Activated CD8-positive, alpha-beta T cell treated with anti-CD3 and anti-CD28 coated beads, Interleukin-2, amount 10 ng/mL, durations not matched to agents 7 days and 5 days (primary cell): ENCODE measurements at regions not wholly inside any gene's neighbourhood (a gene's known extent, or its start where the extent isn't known, plus 50 kb on each side); places are given as distances from the start of the nearest gene placed in this dataset.

ENCODE experiments used
- ATAC-seq: fragments of 150-1000 bp; cut with Tn5 transposase; one replicate; pipeline ENCODE4 v1.10.0; 2021; ENCODE audit warnings: moderate library complexity
- CTCF ChIA-PET: fragments of 350-600 bp; sonication (Branson Sonifier 250); formaldehyde crosslinking; loops from one replicate; lab custom pipeline; 2021; ENCODE audit warnings: antibody characterized with exemption; lab: Charles Lee
- POLR2A ChIA-PET: fragments of 350-600 bp; sonication (Branson Sonifier 250); formaldehyde crosslinking; loops from one replicate; lab custom pipeline; 2021; ENCODE audit warnings: antibody characterized with exemption; lab: Charles Lee
- DNase-seq: peaks from one replicate; pipeline ENCODE4 v3.0.0-alpha.2; 2020
- H3K27ac Mint-ChIP-seq: one replicate; pipeline ENCODE4 v1.8.0; 2021; ENCODE audit warnings: mild to moderate bottlenecking, mixed read lengths
- H3K27me3 Mint-ChIP-seq: one replicate; pipeline ENCODE4 v1.8.0; 2021; ENCODE audit warnings: low read depth, mixed read lengths
- H3K36me3 Mint-ChIP-seq: one replicate; pipeline ENCODE4 v1.8.0; 2021; ENCODE audit warnings: low read depth, mixed read lengths
- H3K4me1 Mint-ChIP-seq: one replicate; pipeline ENCODE4 v1.8.0; 2021; ENCODE audit warnings: low read depth, mixed read lengths
- H3K4me3 Mint-ChIP-seq: one replicate; pipeline ENCODE4 v1.8.0; 2021; ENCODE audit warnings: mild to moderate bottlenecking, mixed read lengths
- H3K9me3 Mint-ChIP-seq: one replicate; pipeline ENCODE4 v1.8.0; 2022; ENCODE audit warnings: mixed read lengths; ENCODE audit not compliant: insufficient read depth

DNA sequence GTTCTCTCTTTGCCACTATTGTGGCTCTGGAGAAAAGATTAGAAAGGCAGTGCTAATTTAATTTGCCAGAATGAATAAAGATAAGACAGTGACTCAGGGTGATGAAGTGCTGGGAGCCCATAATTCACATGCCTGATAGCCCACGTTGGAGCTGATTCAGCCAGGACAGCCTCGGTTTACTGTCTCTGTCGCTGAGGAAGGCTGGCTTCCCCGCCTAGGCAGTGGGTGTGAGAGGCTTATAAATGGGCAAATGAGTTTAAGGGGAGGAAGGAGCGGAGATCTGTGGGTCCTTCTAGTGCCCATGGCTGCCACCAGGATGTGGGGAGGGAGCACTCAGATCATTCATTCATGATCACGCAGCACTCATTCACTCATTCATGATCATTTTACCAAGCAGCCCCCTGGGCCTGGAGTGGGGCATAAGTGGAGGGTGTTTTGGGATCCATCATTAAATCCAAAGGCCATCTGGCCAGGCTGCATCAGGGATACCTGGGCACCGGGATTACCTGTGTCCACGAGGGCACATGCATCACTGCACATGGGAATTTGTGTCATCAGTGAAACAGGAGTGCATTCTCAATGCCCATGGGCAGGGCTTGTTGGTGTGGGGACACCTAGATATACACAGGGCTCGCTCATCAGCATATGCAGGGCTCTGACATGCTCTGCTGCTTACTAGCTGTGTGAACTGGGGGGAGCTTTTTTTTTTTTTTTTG lies 315.4 kb downstream of the MATN1 start:
- CTCF ChIA-PET = interaction anchor here (0.8 to 1.0 kb wide), 2 partner anchors 8 to 590 kb away, joined by 3 read pairs; no protein-coding TSS in a partner anchor
- POLR2A ChIA-PET = no interaction called here
- H3K27me3 Mint-ChIP-seq = peaks cover 6% of the 10 kb centered on the region

DNA sequence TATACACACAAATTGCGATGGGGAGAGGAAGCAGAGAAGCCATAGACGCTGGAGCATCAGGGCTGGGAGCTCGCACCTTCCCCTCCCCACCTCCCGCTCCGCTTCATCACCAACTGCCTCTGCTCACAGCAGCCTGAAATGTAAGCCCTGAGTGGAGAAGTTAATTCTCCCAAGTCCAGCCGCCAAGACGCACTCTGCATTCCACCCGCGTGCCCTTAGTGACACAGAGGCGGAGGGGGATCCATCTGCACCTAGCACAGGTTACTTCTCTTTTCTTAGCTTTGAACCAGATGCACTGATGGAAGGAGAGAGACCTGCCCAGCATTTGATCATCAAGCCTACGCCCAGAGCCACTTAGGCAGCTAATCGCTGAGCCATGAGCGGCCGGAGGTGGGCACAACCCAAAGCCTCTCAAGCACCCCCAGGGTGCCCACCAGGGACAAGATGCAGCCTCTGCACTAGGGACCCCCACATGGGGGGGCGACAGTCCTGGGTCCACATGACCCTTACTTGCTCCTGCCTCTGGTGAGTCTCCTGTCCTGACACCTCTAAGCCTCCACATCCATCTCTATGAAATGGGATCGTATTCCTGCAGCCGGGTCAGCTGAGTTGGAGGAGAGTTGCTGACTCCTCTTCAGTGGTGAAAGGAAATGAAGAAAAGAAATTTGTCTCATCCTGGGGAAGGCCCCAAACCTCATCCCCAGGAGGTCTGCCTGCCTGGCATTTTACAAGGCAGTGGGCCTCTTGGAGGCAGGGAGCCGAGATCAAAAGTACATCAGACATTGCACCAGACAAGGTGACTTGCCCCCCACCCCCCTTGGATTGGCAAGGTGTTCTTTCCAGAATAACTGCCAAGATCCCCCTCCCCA lies 316.2 kb downstream of the MATN1 start:
- Mint-ChIP-seq H3K9me3 (no peaks in the 10 kb centered on the region), H3K4me1 (no peaks in the 10 kb centered on the region), H3K27ac (no peak overlapping the region), H3K27me3 (peaks cover 6% of the 10 kb centered on the region), H3K4me3 (no peak overlapping the region), H3K36me3 (no peaks in the 10 kb centered on the region)
- CTCF ChIA-PET = no interaction called here
- DNase-seq (peak; percentile 16), ATAC-seq (no peak)
- POLR2A ChIA-PET = no interaction called here

More for the DNA sequence above, 315.4 kb downstream of the MATN1 start:
- no peak for ATAC-seq
- Mint-ChIP-seq H3K27ac (no peak overlapping the region), H3K9me3 (no peaks in the 10 kb centered on the region), H3K36me3 (no peaks in the 10 kb centered on the region), H3K4me3 (no peak overlapping the region), H3K4me1 (no peaks in the 10 kb centered on the region)
- DNase-seq = peak; percentile 13

DNA sequence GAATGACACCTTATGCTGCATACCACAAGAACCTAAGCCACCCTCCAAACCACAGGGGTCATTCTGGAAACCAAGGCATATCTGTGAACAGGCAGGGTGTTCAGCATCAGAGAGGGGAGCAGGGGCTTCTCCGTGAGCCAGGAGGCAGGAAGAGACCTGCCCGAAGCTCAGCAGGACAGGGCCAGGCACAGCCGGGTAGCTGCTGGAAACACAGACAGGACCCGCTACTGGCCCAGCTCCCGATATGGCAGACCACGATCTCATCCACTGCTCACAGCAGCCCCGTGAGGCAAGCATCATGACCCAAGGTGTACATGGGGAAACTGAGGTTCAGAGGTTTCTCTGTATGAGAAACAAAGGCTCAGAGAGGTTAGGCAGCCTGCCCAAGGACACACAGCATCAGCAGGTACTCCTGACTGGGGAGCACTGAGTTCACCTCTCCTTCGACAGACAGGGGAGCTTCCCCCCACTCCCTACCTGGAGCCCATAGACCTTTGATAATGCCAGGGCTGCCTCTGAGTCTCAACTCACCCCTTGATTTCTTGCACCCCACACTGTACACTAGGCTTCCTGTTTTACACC lies 317.7 kb downstream of the MATN1 start:
- no peaks in the 10 kb centered on the region for H3K4me1 Mint-ChIP-seq
- peaks cover 6% of the 10 kb centered on the region for H3K27me3 Mint-ChIP-seq
- ChIA-PET CTCF (no interaction called here), POLR2A (no interaction called here)
- ATAC-seq (no peak), DNase-seq (no peak)
- no peak overlapping the region for H3K27ac Mint-ChIP-seq
- no peaks in the 10 kb centered on the region for H3K9me3 Mint-ChIP-seq
- no peaks in the 10 kb centered on the region for H3K36me3 Mint-ChIP-seq
- H3K4me3 Mint-ChIP-seq = no peak overlapping the region

DNA sequence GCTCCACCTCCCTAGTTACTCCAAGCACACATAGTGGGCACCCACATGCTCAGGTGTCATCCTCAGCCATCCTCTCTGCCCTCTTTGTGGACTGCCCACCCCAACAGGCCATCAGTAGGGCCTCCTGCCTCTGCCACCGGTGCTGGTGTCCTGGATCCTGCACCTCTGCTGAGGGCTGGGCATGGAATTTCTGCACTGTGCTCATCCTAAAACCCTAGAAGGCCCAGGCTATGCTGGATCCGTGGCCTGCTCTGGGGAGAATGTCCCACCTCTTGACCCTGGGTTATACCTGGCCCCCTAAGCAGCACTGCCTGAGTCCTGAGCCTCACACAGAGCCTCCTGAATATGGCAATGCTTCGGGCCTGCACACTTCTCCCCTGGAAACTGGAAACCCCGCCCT lies 318.3 kb downstream of the MATN1 start:
- CTCF ChIA-PET = no interaction called here
- no peaks in the 10 kb centered on the region for H3K36me3 Mint-ChIP-seq
- H3K27me3 Mint-ChIP-seq = peaks cover 6% of the 10 kb centered on the region

DNA sequence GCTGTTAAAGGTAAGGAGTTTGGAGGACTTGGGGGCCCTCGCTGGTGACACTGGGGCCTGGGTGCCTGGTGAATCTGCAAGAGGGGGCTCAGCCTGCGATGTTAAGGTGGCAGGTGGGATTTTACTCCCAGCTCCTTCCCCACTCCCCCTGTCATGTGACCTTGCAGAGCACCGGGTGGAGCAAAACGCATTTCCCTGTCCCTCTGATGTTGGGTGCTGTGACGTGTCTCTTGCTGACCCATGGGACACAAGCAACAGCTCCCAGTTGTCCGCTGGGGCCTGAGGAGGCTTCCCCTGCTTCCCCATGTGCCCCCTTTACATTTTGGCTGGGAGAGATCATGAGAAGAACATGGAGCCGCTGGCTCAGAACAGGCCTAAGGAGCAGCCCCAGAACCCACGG lies 319.0 kb downstream of the MATN1 start:
- Mint-ChIP-seq H3K36me3 (no peaks in the 10 kb centered on the region), H3K4me3 (no peak overlapping the region), H3K4me1 (no peaks in the 10 kb centered on the region), H3K27ac (no peak overlapping the region), H3K27me3 (peaks cover 6% of the 10 kb centered on the region), H3K9me3 (no peaks in the 10 kb centered on the region)
- ATAC-seq (no peak), DNase-seq (no peak)
- CTCF ChIA-PET = interaction anchor here (1.4 kb wide), 1 partner anchor 24 kb away, joined by 6 read pairs; no protein-coding TSS in a partner anchor
- POLR2A ChIA-PET = no interaction called here

More for the DNA sequence above, 318.3 kb downstream of the MATN1 start:
- Mint-ChIP-seq H3K27ac (no peak overlapping the region), H3K4me1 (no peaks in the 10 kb centered on the region), H3K4me3 (no peak overlapping the region), H3K9me3 (no peaks in the 10 kb centered on the region)
- DNase-seq (no peak), ATAC-seq (no peak)
- POLR2A ChIA-PET = no interaction called here

DNA sequence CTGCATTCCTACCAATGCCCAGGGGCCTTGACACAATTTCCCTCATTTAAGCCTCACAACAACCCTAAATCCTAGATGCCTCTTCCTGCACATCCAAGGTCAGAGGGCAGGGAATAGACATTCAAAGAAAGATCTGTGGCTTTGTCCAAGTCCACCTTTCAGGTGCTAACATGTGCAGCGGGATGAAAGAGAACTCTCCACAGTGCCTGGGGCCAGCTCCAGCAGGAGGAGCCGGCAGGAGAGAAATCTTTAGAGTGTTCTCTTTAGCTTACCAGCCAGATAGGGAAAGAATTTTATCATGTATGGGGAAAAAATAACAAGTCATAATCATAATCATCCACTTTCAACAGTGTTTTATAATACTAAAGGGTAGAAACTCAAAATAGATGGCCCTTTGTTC lies 319.7 kb downstream of the MATN1 start:
- H3K4me1 Mint-ChIP-seq = no peaks in the 10 kb centered on the region
- peaks cover 6% of the 10 kb centered on the region for H3K27me3 Mint-ChIP-seq
- H3K4me3 Mint-ChIP-seq = no peak overlapping the region
- no peaks in the 10 kb centered on the region for H3K9me3 Mint-ChIP-seq
- ChIA-PET POLR2A (no interaction called here), CTCF (interaction anchor here (1.4 kb wide), 1 partner anchor 23 kb away, joined by 6 read pairs; no protein-coding TSS in a partner anchor)
- no peak overlapping the region for H3K27ac Mint-ChIP-seq
- no peak for DNase-seq
- no peaks in the 10 kb centered on the region for H3K36me3 Mint-ChIP-seq
- ATAC-seq = no peak

DNA sequence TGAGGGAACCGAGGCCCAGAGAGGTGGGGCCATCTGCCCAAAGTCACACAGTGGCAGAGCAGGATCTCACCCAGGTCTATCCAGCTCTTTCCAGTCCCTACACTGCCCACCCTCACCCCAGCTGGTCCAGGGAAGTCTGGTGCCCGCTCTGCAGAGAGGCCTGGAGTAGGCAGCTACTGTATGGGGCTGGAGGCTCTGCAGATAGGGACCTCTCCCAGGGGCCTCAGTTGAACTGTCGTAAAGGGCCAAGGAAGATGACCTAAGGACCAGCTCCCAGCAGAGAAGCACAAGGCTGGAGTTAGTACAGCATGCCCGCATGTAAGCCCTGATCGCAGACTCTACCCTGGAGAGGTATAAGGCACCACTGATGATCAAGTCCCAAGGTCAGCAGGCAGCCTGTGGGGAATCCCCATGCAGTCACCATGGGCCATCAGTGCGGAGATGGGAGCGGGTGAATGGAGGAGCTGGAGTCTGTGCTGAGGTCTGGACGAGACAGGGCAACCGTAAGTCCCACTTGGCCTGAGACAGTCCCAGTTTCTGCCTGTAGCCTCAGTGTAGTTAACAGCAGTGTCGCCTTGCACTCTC lies 320.2 kb downstream of the MATN1 start:
- H3K4me1 Mint-ChIP-seq = no peaks in the 10 kb centered on the region
- H3K27me3 Mint-ChIP-seq = peaks cover 6% of the 10 kb centered on the region
- ATAC-seq = no peak
- no peak for DNase-seq
- H3K9me3 Mint-ChIP-seq = no peaks in the 10 kb centered on the region
- ChIA-PET CTCF (interaction anchor here (1.4 kb wide), 1 partner anchor 23 kb away, joined by 6 read pairs; no protein-coding TSS in a partner anchor), POLR2A (no interaction called here)
- H3K36me3 Mint-ChIP-seq = no peaks in the 10 kb centered on the region
- no peak overlapping the region for H3K4me3 Mint-ChIP-seq
- no peak overlapping the region for H3K27ac Mint-ChIP-seq

DNA sequence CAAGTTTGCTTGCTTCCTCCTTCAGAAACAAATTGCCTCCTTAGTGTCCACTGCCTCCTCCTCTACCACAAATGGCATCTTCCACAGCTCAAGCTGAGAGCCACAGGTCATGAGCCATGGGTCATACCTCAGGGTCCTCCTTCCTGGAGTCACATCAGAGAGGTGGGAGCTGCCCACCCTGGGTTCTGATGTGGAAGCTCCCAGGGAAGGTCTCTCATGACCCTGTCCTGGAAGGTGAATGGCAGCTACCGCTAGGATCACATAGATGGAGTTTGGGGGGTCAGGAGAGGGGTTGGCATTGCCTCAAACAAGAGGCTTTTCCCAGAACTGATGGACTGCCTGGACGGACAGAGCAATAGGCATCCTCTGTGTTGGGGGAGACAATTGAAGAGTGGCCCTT lies 321.4 kb downstream of the MATN1 start:
- CTCF ChIA-PET = no interaction called here

DNA sequence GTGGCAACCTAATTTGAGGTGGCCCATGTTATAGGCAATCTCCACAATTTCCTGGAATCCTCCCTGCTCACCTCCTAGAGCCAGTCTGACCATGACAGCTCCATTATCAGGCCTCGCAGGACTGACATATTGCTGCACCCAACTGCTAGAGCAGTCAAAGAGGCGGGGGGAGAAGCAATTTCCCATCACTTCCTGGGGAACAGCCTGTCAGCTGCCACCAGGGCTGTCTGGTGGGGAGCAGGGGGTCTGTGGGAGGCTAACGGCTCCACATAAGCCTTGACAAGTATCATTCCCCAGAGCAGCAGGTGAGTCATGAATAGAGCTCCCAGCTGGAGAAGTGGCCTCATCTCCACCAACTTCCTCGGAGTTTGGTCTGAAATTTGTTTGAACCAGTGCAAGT lies 322.9 kb downstream of the MATN1 start:
- H3K9me3 Mint-ChIP-seq = no peaks in the 10 kb centered on the region
- ATAC-seq (no peak), DNase-seq (no peak)
- no peaks in the 10 kb centered on the region for H3K4me1 Mint-ChIP-seq
- POLR2A ChIA-PET = no interaction called here
- H3K4me3 Mint-ChIP-seq = no peak overlapping the region
- CTCF ChIA-PET = no interaction called here
- H3K27ac Mint-ChIP-seq = no peak overlapping the region
- no peaks in the 10 kb centered on the region for H3K27me3 Mint-ChIP-seq
- no peaks in the 10 kb centered on the region for H3K36me3 Mint-ChIP-seq

More for the DNA sequence above, 321.4 kb downstream of the MATN1 start:
- POLR2A ChIA-PET = no interaction called here
- no peak for ATAC-seq
- Mint-ChIP-seq H3K4me3 (no peak overlapping the region), H3K27ac (no peak overlapping the region), H3K4me1 (no peaks in the 10 kb centered on the region), H3K27me3 (peaks cover 6% of the 10 kb centered on the region), H3K9me3 (no peaks in the 10 kb centered on the region), H3K36me3 (no peaks in the 10 kb centered on the region)
- no peak for DNase-seq

DNA sequence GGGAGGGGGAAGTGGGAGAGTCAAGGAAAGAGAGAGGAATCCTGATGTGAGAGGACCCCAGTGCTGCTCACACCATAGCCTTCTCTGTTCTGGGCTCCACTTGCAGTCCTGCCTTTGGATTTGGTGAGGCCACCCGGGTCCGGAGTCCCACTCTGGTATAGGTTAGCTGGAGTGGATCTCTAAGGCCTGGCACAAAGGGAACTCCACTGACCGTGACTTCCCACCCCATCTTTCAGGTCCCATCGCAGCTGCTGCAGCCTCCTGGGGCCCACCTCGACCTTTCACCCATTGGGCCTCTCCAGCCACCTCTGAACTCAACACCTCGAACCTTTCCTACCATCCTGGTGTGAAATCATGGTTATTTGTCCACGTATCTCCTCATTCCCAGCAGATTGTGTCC lies 324.4 kb downstream of the MATN1 start:
- CTCF ChIA-PET = interaction anchor here (0.8 to 1.2 kb wide), 2 partner anchors 10 to 19 kb away, joined by 3 to 7 read pairs; no protein-coding TSS in a partner anchor
- no peak for ATAC-seq
- no peak overlapping the region for H3K27ac Mint-ChIP-seq

DNA sequence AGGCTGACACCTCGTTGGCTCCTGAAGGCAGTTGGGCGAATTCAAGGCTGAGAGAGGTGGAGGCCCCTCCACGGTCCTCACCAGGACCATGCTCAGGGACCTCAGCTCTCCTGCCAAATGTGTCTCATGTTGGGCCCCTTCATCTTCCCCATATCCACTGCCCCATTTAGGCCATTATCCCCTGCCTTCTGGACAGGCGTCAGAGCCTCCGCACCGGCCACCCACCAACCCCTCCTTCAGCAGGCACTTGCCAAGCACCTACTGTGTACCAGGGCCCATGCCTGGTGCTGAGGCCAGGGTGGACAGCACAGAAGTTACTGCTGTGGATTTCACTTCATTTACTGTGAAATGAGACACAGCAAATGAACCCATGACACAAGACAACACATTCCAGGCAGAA lies 325.8 kb downstream of the MATN1 start:
- no peak overlapping the region for H3K4me3 Mint-ChIP-seq
- ATAC-seq (no peak), DNase-seq (no peak)
- H3K27me3 Mint-ChIP-seq = peaks cover 10% of the 10 kb centered on the region
- CTCF ChIA-PET = interaction anchor here (1.2 kb wide), 1 partner anchor 17 kb away, joined by 7 read pairs; no protein-coding TSS in a partner anchor
- no peaks in the 10 kb centered on the region for H3K9me3 Mint-ChIP-seq
- no peaks in the 10 kb centered on the region for H3K36me3 Mint-ChIP-seq
- H3K4me1 Mint-ChIP-seq = no peaks in the 10 kb centered on the region
- POLR2A ChIA-PET = no interaction called here
- no peak overlapping the region for H3K27ac Mint-ChIP-seq

More for the DNA sequence above, 324.4 kb downstream of the MATN1 start:
- Mint-ChIP-seq H3K36me3 (no peaks in the 10 kb centered on the region), H3K27me3 (peaks cover 4% of the 10 kb centered on the region), H3K9me3 (no peaks in the 10 kb centered on the region), H3K4me1 (no peaks in the 10 kb centered on the region), H3K4me3 (no peak overlapping the region)
- POLR2A ChIA-PET = no interaction called here
- no peak for DNase-seq
